SW480 (cell line): ENCODE measurements at regions not wholly inside any gene's neighbourhood (a gene's known extent, or its start where the extent isn't known, plus 50 kb on each side); places are given as distances from the start of the nearest gene placed in this dataset.
A peak's percentile ranks its signal among the peaks of the same experiment; 100 is the strongest.

Experiments
- DNase-seq: peaks from one replicate; pipeline ENCODE4 v3.0.0-alpha.2; 2016; ENCODE audit warnings: low spot score

GRCh38 chr2:102967451-102967850, 205.6 kb downstream of the TMEM182 start:
- DNase-seq: peak; percentile 65

- DNase-seq: no peak
Observed at GRCh38 chr2:102968375-102968774, 206.5 kb downstream of the TMEM182 start.

GRCh38 chr2:102971701-102972100, 209.9 kb downstream of the TMEM182 start:
- no peak for DNase-seq

- DNase-seq: peak; percentile 36
Observed at GRCh38 chr2:102975996-102976975, 214.5 kb downstream of the TMEM182 start.

- DNase-seq: no peak
Observed at GRCh38 chr2:102977426-102978090, 215.7 kb downstream of the TMEM182 start.

- no peak for DNase-seq
Observed at GRCh38 chr2:102978091-102978490, 216.3 kb downstream of the TMEM182 start.

- no peak for DNase-seq
Observed at GRCh38 chr2:102979429-102979828, 217.6 kb downstream of the TMEM182 start.

GRCh38 chr2:102983786-102984185, 222.0 kb downstream of the TMEM182 start:
- DNase-seq: no peak

- no peak for DNase-seq
Observed at GRCh38 chr2:102986826-102987490, 225.1 kb downstream of the TMEM182 start.

- no peak for DNase-seq
Observed at GRCh38 chr2:102992607-102993006, 230.8 kb downstream of the TMEM182 start.

- DNase-seq: no peak
Observed at GRCh38 chr2:102999958-103000357, 238.1 kb downstream of the TMEM182 start.

GRCh38 chr2:103002954-103003353, 241.1 kb downstream of the TMEM182 start:
- no peak for DNase-seq

GRCh38 chr2:103003750-103004260, 242.0 kb downstream of the TMEM182 start:
- no peak for DNase-seq

- DNase-seq: no peak
Observed at GRCh38 chr2:103004426-103004942, 242.7 kb downstream of the TMEM182 start.

GRCh38 chr2:103005393-103005792, 243.6 kb downstream of the TMEM182 start:
- no peak for DNase-seq

- DNase-seq: no peak
Observed at GRCh38 chr2:103007086-103007485, 245.3 kb downstream of the TMEM182 start.

- no peak for DNase-seq
Observed at GRCh38 chr2:103008586-103008985, 246.8 kb downstream of the TMEM182 start.

- DNase-seq: no peak
Observed at GRCh38 chr2:103009871-103010270, 248.0 kb downstream of the TMEM182 start.

GRCh38 chr2:103010306-103010705, 248.5 kb downstream of the TMEM182 start:
- no peak for DNase-seq

GRCh38 chr2:103010751-103011150, 248.9 kb downstream of the TMEM182 start:
- no peak for DNase-seq

- no peak for DNase-seq
Observed at GRCh38 chr2:103012590-103012989, 250.8 kb downstream of the TMEM182 start.

- no peak for DNase-seq
Observed at GRCh38 chr2:103025056-103025455, 263.2 kb downstream of the TMEM182 start.
